RWPE2 (cell line): ENCODE measurements at regions not wholly inside any gene's neighbourhood (a gene's known extent, or its start where the extent isn't known, plus 50 kb on each side); places are given as distances from the start of the nearest gene placed in this dataset.

ENCODE experiments used
- ATAC-seq: fragments of 200-7000 bp; cut with Tn5 transposase; 3 replicates; pipeline ENCODE4 v1.9.1; 2021; ENCODE audit warnings: low read depth
- DNase-seq: peaks from one replicate; pipeline ENCODE4 v3.0.0-alpha.2; 2020; ENCODE audit warnings: low spot score
- H3K27ac ChIP-seq: fragments of 450-650 bp; 2 replicates; pipeline ENCODE4 v1.5.1; 2017; ENCODE audit warnings: mild to moderate bottlenecking; ENCODE audit not compliant: poor library complexity, severe bottlenecking
- H3K27me3 ChIP-seq: fragments of 250-450 bp; sonication (Bioruptor Pico); 2 replicates; pipeline ENCODE4 v1.5.1; 2021; ENCODE audit warnings: mild to moderate bottlenecking, moderate library complexity; ENCODE audit not compliant: insufficient read depth, poor library complexity, severe bottlenecking
- H3K36me3 ChIP-seq: fragments of 250-450 bp; sonication (Bioruptor Pico); 2 replicates; pipeline ENCODE4 v1.5.1; 2020; ENCODE audit warnings: low read depth, mild to moderate bottlenecking, moderate library complexity
- H3K4me1 ChIP-seq: fragments of 250-450 bp; sonication (Bioruptor Pico); 2 replicates; pipeline ENCODE4 v1.5.1; 2021; ENCODE audit warnings: mild to moderate bottlenecking, moderate library complexity; ENCODE audit not compliant: insufficient read depth, poor library complexity, severe bottlenecking
- H3K4me3 ChIP-seq: fragments of 250-450 bp; sonication (Bioruptor Pico); 2 replicates; pipeline ENCODE4 v1.5.1; 2021; ENCODE audit warnings: mild to moderate bottlenecking, moderate library complexity; ENCODE audit not compliant: severe bottlenecking
- H3K9me3 ChIP-seq: fragments of 250-450 bp; sonication (Bioruptor Pico); 2 replicates; pipeline ENCODE4 v1.5.1; 2021; ENCODE audit warnings: mild to moderate bottlenecking, moderate library complexity; ENCODE audit not compliant: severe bottlenecking
- TF ChIP-seq, protein P1 (sequence below): fragments of 450-650 bp; IDR thresholded peaks from one replicate; pipeline ENCODE4 v1.5.1; 2017; ENCODE audit warnings: mild to moderate bottlenecking, moderate library complexity; ENCODE audit not compliant: poor library complexity, severe bottlenecking

DNA sequence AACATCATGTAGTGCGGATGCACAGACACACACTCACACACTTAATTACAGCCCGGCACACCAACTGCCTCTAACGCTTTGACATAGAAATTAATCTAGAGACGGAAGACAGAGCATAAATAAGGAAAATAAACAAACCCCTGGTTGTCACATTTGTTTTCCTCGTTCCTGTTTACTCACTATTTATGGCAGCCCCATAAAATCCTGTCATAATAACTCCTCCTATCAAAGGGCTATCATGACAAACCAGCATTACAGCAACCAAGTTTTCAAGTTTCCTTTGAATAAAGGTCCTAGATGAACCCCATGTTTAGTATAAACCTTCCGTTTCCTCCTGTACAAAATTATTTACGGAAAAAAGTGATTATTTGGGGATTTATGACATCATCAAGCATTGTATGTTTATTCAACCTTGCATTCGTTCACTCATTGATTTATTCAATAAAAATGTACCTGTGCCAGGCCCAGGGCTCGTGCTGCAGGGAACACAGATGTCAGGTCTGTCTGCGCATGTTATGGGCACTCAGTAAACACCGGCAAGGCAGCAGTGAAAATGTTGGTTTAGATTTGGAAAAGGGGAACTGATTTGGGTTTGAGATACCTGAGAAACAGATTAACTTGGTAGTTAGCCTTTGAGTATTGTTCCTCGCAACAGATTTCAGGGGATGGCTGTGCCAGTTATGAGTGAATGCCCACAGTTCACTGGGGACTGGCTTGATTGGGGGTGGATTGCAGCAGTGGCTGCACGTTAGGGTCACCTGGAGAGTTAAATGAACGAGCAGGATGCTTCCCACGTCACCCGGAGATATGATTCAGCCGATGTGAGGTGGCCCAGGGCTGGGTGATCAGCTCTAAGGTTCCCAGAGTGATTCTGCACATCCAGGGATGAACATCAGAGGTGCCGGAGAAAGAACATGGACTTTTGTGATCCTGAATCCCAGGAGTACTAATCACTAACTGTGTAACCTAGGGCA is 295.3 kb upstream of the FOXQ1 start:
- H3K27ac ChIP-seq = no peak overlapping the region
- TF ChIP-seq, protein P1, sequence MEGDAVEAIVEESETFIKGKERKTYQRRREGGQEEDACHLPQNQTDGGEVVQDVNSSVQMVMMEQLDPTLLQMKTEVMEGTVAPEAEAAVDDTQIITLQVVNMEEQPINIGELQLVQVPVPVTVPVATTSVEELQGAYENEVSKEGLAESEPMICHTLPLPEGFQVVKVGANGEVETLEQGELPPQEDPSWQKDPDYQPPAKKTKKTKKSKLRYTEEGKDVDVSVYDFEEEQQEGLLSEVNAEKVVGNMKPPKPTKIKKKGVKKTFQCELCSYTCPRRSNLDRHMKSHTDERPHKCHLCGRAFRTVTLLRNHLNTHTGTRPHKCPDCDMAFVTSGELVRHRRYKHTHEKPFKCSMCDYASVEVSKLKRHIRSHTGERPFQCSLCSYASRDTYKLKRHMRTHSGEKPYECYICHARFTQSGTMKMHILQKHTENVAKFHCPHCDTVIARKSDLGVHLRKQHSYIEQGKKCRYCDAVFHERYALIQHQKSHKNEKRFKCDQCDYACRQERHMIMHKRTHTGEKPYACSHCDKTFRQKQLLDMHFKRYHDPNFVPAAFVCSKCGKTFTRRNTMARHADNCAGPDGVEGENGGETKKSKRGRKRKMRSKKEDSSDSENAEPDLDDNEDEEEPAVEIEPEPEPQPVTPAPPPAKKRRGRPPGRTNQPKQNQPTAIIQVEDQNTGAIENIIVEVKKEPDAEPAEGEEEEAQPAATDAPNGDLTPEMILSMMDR = no peak

GRCh38 chr6:1015825-1016224 is 296.1 kb upstream of the FOXQ1 start:
- Histone ChIP-seq H3K27me3 (no peaks in the 10 kb centered on the region), H3K9me3 (no peaks in the 10 kb centered on the region), H3K27ac (no peak overlapping the region), H3K36me3 (no peaks in the 10 kb centered on the region), H3K4me1 (no peaks in the 10 kb centered on the region), H3K4me3 (no peak overlapping the region)
- DNase-seq (no peak), ATAC-seq (no peak)
- TF ChIP-seq, protein P1 = no peak

More for the DNA sequence above, 295.3 kb upstream of the FOXQ1 start:
- DNase-seq = no peak
- Histone ChIP-seq H3K9me3 (no peaks in the 10 kb centered on the region), H3K36me3 (no peaks in the 10 kb centered on the region), H3K4me1 (no peaks in the 10 kb centered on the region), H3K27me3 (no peaks in the 10 kb centered on the region), H3K4me3 (no peak overlapping the region)
- ATAC-seq = no peak

- H3K36me3 ChIP-seq = no peaks in the 10 kb centered on the region
- TF ChIP-seq, protein P1 = no peak
- H3K27me3 ChIP-seq = no peaks in the 10 kb centered on the region
- no peaks in the 10 kb centered on the region for H3K4me1 ChIP-seq
- H3K27ac ChIP-seq = no peak overlapping the region
- no peak for DNase-seq
- H3K4me3 ChIP-seq = no peak overlapping the region
- H3K9me3 ChIP-seq = no peaks in the 10 kb centered on the region
- no peak for ATAC-seq
These were observed 297.5 kb upstream of the FOXQ1 start for GRCh38 chr6:1014431-1014807.

DNA sequence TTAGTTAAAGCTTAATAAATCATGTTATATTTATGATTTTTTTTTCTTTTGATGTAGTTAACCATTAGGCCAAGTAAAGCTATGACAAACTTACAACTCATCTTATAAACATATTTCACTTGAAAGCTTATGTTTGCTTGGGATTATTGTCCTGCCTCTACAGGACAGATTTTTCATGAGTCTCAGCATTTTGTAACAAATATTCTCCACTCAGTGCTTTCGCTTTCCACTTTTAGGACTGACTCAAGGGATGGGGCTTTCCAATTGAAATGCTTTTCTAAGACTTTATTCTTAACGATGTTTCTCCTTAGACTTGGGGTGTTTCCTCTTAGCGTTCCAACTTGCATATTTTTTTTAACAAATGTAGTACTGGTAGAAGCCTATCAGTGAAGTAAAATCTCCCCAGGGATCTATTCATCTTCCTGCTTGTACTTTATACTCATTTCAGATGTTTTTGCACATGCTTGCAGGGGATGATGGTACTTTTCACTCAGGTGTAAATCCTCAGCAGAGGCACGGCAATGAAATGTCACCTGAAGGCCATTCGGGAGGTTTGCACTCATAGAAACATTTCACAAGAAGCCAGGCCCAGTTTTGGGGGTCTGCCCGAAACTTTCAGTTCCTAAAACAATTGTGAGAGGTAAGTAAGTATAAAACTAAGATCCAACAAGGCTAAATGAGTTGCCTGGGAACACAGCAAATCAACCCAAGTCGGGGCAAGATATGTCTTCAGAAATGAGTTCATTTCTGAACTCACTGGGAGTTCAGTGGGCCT is 298.1 kb upstream of the FOXQ1 start:
- ATAC-seq (no peak), DNase-seq (no peak)
- H3K27ac ChIP-seq = no peak overlapping the region
- H3K4me3 ChIP-seq = no peak overlapping the region
- H3K36me3 ChIP-seq = no peaks in the 10 kb centered on the region
- H3K9me3 ChIP-seq = no peaks in the 10 kb centered on the region
- H3K27me3 ChIP-seq = no peaks in the 10 kb centered on the region
- TF ChIP-seq, protein P1 = no peak
- no peaks in the 10 kb centered on the region for H3K4me1 ChIP-seq
